AG04450 (cell line): ENCODE measurements at regions not wholly inside any gene's neighbourhood (a gene's known extent, or its start where the extent isn't known, plus 50 kb on each side); places are given as distances from the start of the nearest gene placed in this dataset.

Source experiments
- CTCF ChIA-PET: fragments of 300-600, 350-600 bp; formaldehyde crosslinking; extraction: SDS; loops from one replicate; lab custom pipeline; 2022; ENCODE audit warnings: antibody characterized with exemption, inconsistent platforms; lab: Charles Lee
- POLR2A ChIA-PET: fragments of 350-600 bp; formaldehyde crosslinking; extraction: SDS; loops from one replicate; lab custom pipeline; 2021; ENCODE audit warnings: antibody characterized with exemption, inconsistent platforms; lab: Yijun Ruan, JAX
- DNase-seq: peaks from one replicate; pipeline ENCODE4 v3.0.0-alpha.2; 2011; ENCODE audit warnings: low read depth, low spot score
- H3K27ac ChIP-seq: one replicate; pipeline ENCODE4 v1.5.1; 2012; ENCODE audit warnings: low read depth, low read length, control low read depth
- H3K27me3 ChIP-seq: one replicate; pipeline ENCODE4 v1.6.0; 2012; ENCODE audit warnings: low read length; ENCODE audit not compliant: control insufficient read depth, insufficient read depth
- H3K4me3 ChIP-seq: 2 replicates; pipeline ENCODE4 v1.5.1; 2011; ENCODE audit warnings: mild to moderate bottlenecking, low read depth, low read length, control low read depth
- H3K9me3 ChIP-seq: 2 replicates; pipeline ENCODE4 v1.5.1; 2012; ENCODE audit warnings: low read length; ENCODE audit not compliant: control insufficient read depth, insufficient read depth
- CTCF ChIP-seq: IDR thresholded peaks from 2 replicates; pipeline ENCODE4 v1.5.1; 2011; ENCODE audit warnings: low read depth, low read length, control low read depth, inconsistent platforms

GRCh38 chr2:47688561-47688960 lies 94.4 kb upstream of the MSH6 start:
- CTCF ChIA-PET = no interaction called here
- H3K27ac ChIP-seq = no peak overlapping the region
- no peak overlapping the region for H3K4me3 ChIP-seq
- DNase-seq = no peak
- no peak for TF ChIP-seq CTCF
- H3K9me3 ChIP-seq = peaks cover 5% of the 10 kb centered on the region
- POLR2A ChIA-PET = no interaction called here
- H3K27me3 ChIP-seq = no peaks in the 10 kb centered on the region

- POLR2A ChIA-PET = no interaction called here
- Histone ChIP-seq H3K9me3 (peaks cover 5% of the 10 kb centered on the region), H3K27me3 (no peaks in the 10 kb centered on the region), H3K4me3 (no peak overlapping the region), H3K27ac (no peak overlapping the region)
- no peak for TF ChIP-seq CTCF
- CTCF ChIA-PET = no interaction called here
- no peak for DNase-seq
These were observed 95.1 kb upstream of the MSH6 start for GRCh38 chr2:47687856-47688255.

- Histone ChIP-seq H3K27ac (no peak overlapping the region), H3K27me3 (no peaks in the 10 kb centered on the region), H3K9me3 (peaks cover 5% of the 10 kb centered on the region), H3K4me3 (no peak overlapping the region)
- POLR2A ChIA-PET = no interaction called here
- no peak for TF ChIP-seq CTCF
- DNase-seq = no peak
- CTCF ChIA-PET = interaction anchor here (0.6 kb wide), 1 partner anchor 21 kb away, joined by 3 read pairs; no protein-coding TSS in a partner anchor
These were observed 96.9 kb upstream of the MSH6 start for GRCh38 chr2:47686018-47686417.

GRCh38 chr2:47682216-47682749 lies 100.7 kb upstream of the MSH6 start:
- Histone ChIP-seq H3K27ac (no peak overlapping the region), H3K9me3 (no peaks in the 10 kb centered on the region), H3K27me3 (peaks cover 3% of the 10 kb centered on the region), H3K4me3 (no peak overlapping the region)
- CTCF ChIA-PET = no interaction called here
- TF ChIP-seq CTCF = no peak
- no peak for DNase-seq
- POLR2A ChIA-PET = no interaction called here

GRCh38 chr2:47676261-47676926 lies 105.6 kb upstream of the KCNK12 start:
- Histone ChIP-seq H3K27ac (no peak overlapping the region), H3K4me3 (no peak overlapping the region), H3K9me3 (no peaks in the 10 kb centered on the region), H3K27me3 (peaks cover 3% of the 10 kb centered on the region)
- no peak for DNase-seq
- TF ChIP-seq CTCF = no peak
- CTCF ChIA-PET = interaction anchor here (0.6 kb wide), 1 partner anchor 321 kb away, joined by 3 read pairs; no protein-coding TSS in a partner anchor
- POLR2A ChIA-PET = no interaction called here
